WI38 (cell line): ENCODE measurements at regions not wholly inside any gene's neighbourhood (a gene's known extent, or its start where the extent isn't known, plus 50 kb on each side); places are given as distances from the start of the nearest gene placed in this dataset.

Source experiments
- H3K4me3 ChIP-seq: 2 replicates; pipeline ENCODE4 v1.5.1; 2011; ENCODE audit warnings: low read depth, mild to moderate bottlenecking, control low read depth, low read length
- CTCF ChIP-seq: IDR thresholded peaks from 2 replicates; pipeline ENCODE4 v1.5.1; 2012; ENCODE audit warnings: low read depth, mild to moderate bottlenecking, control low read depth, low read length

GRCh38 chr5:116372931-116373597, 201.6 kb downstream of the SEMA6A start:
- TF ChIP-seq CTCF: no peak
- H3K4me3 ChIP-seq: no peak overlapping the region

- TF ChIP-seq CTCF: no peak
- H3K4me3 ChIP-seq: no peak overlapping the region
These were observed 202.7 kb downstream of the SEMA6A start for GRCh38 chr5:116371935-116372334.

GRCh38 chr5:116371431-116371830, 203.2 kb downstream of the SEMA6A start:
- TF ChIP-seq CTCF: no peak
- no peak overlapping the region for H3K4me3 ChIP-seq

- H3K4me3 ChIP-seq: no peak overlapping the region
- TF ChIP-seq CTCF: no peak
These were observed 203.7 kb downstream of the SEMA6A start for GRCh38 chr5:116370886-116371285.

GRCh38 chr5:116370149-116370548, 204.5 kb downstream of the SEMA6A start:
- no peak overlapping the region for H3K4me3 ChIP-seq
- no peak for TF ChIP-seq CTCF

- no peak overlapping the region for H3K4me3 ChIP-seq
These were observed 209.6 kb downstream of the SEMA6A start for GRCh38 chr5:116365006-116365496.

More at GRCh38 chr5:116365006-116365496, 209.6 kb downstream of the SEMA6A start:
- TF ChIP-seq CTCF: no peak
